Prostate gland (tissue), 2 donors: ENCODE measurements at regions not wholly inside any gene's neighbourhood (a gene's known extent, or its start where the extent isn't known, plus 50 kb on each side); places are given as distances from the start of the nearest gene placed in this dataset.

ENCODE experiments used
- DNase-seq: peaks from one replicate; pipeline ENCODE4 v3.0.0-alpha.2; 2019; ENCODE audit warnings: low spot score
- H3K27ac ChIP-seq, 2 donors: fragments of 200-600 bp; sonication (generic); 2 replicates each; pipeline ENCODE4 v1.5.1; 2017 to 2019
- H3K27me3 ChIP-seq: fragments of 200-600 bp; sonication (generic); replicated peaks from 2 replicates; pipeline ENCODE4 v1.5.1; 2019; ENCODE audit not compliant: insufficient read depth
- H3K36me3 ChIP-seq, 2 donors: fragments of 200-600 bp; sonication (generic); 1 replicate in 1 of 2; 2 replicates in 1 of 2; pipeline versions ENCODE4 v1.5.1 to v1.8.1; 2017 to 2019
- H3K4me1 ChIP-seq: fragments of 200-600 bp; sonication (generic); replicated peaks from 2 replicates; pipeline ENCODE4 v1.5.1; 2019
- H3K4me3 ChIP-seq, 2 donors: fragments of 200-600 bp; sonication (generic); 2 replicates each; pipeline ENCODE4 v1.5.1; 2017 to 2019
- H3K9me3 ChIP-seq: fragments of 200-600 bp; sonication (generic); 2 replicates; pipeline ENCODE4 v1.5.1; 2017
- POLR2A ChIP-seq: fragments of 450-650 bp; IDR thresholded peaks from one replicate; pipeline ENCODE4 v1.6.1; 2016; ENCODE audit warnings: antibody characterized with exemption, mild to moderate bottlenecking
- POLR2AphosphoS5 ChIP-seq: sonication (generic); formaldehyde crosslinking; IDR thresholded peaks from one replicate; pipeline ENCODE4 v1.6.1; 2017; ENCODE audit warnings: antibody characterized with exemption
- WGBS: methylation state at CpG from one replicate; pipeline ENCODE4 v1.1.5; 2018; 5-methylcytosine and 5-hydroxymethylcytosine counted together
- intact Hi-C: fragments of 100-400 bp; cut with DNase I; formaldehyde crosslinking; loops from one replicate; pipeline ENCODE4 v1.14.2; 2022
- TF ChIP-seq, protein P1 (sequence below), 4 experiments: fragments of 200-600 bp in 2 of 4; fragments of 450-650 bp in 2 of 4; sonication (generic) in 2 of 4; IDR thresholded peaks; 1 replicate in 3 of 4; 2 replicates in 1 of 4; pipeline ENCODE4 v1.5.1; 2016 to 2019; ENCODE audit warnings: antibody characterized with exemption in 4 of 4, mild to moderate bottlenecking in 2 of 4, moderate library complexity in 2 of 4

DNA sequence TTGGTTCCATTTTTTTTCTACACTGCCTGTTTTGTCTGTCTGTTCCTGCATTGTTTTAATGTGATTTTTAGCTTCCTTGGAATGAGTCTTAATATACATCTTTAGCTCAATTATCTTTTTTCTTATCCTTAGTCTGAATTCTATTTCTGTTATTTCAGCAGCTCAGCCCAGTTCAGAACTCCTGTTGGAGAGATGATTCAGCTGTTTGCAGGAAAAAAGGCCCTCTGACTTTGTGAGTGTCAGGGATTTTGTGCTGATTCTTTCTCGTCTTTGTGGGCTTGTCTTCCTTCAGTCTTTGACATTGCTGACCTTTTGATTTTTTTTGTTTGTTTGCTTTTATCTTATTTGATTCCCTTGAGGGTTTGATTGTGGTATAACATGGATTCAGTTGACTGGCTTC, 343.2 kb upstream of the TRAM1L1 start:
- Histone ChIP-seq H3K27me3 (no peaks in the 10 kb centered on the region), H3K9me3 (no peaks in the 10 kb centered on the region), H3K36me3 (no peaks in the 10 kb centered on the region), H3K4me1 (no peaks in the 10 kb centered on the region), H3K27ac (no peak overlapping the region), H3K4me3 (no peak overlapping the region)
- no peak for TF ChIP-seq POLR2A
- intact Hi-C loops: no loop called here
- 81% methylated on average over 1 of the region's 1 CpG for WGBS
- DNase-seq: no peak

DNA sequence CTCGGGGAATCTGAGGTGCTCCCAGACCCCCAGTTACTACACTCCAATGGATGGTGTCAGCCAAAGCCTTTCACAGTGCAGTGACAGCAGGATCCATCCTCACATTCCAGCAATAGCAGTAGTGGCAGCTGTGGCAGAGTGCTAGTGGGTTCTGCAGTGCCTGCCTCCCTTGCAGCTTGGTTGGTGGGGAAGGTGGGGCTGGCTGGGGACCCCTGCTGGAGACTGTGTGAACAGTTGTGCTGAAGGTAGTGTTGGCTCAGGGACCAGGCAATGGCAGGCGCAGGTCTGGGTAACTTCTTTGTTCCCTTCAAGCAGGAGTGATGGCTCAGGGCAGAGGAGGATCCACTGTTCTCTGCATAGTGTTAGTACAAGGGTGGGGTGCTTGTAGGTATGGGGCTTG, 343.7 kb upstream of the TRAM1L1 start:
- no peak for DNase-seq
- WGBS: 92% methylated on average over 2 of the region's 2 CpGs
- Histone ChIP-seq H3K27ac (no peak overlapping the region), H3K27me3 (no peaks in the 10 kb centered on the region), H3K4me1 (no peaks in the 10 kb centered on the region), H3K36me3 (no peaks in the 10 kb centered on the region), H3K4me3 (no peak overlapping the region), H3K9me3 (no peaks in the 10 kb centered on the region)
- TF ChIP-seq POLR2AphosphoS5 (no peak), POLR2A (no peak)
- TF ChIP-seq, protein P1, sequence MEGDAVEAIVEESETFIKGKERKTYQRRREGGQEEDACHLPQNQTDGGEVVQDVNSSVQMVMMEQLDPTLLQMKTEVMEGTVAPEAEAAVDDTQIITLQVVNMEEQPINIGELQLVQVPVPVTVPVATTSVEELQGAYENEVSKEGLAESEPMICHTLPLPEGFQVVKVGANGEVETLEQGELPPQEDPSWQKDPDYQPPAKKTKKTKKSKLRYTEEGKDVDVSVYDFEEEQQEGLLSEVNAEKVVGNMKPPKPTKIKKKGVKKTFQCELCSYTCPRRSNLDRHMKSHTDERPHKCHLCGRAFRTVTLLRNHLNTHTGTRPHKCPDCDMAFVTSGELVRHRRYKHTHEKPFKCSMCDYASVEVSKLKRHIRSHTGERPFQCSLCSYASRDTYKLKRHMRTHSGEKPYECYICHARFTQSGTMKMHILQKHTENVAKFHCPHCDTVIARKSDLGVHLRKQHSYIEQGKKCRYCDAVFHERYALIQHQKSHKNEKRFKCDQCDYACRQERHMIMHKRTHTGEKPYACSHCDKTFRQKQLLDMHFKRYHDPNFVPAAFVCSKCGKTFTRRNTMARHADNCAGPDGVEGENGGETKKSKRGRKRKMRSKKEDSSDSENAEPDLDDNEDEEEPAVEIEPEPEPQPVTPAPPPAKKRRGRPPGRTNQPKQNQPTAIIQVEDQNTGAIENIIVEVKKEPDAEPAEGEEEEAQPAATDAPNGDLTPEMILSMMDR (IDR thresholded peaks at IDR 0.05): no peak
- intact Hi-C loops: no loop called here

DNA sequence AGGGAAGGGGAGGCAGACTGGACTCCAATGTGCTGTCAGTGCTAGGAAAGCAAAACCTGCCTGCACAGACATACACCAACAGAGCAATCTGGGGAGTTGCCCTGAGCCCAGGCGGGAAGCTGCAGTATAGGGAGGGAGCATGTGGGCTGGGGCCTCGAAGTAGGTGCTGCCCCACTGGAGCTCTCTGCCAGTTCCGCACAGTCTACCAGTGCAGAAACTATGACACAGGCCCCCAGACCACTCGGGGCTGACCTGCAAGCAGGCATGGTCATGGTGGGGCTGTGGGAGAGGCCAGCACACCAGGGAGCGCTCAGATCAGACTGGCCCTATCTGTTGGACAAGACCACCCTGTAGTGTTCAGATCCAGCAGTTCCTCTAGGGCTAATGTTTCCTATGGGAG, 344.1 kb upstream of the TRAM1L1 start:
- 77% methylated on average over 5 of the region's 5 CpGs for WGBS
- Histone ChIP-seq H3K4me1 (no peaks in the 10 kb centered on the region), H3K27me3 (no peaks in the 10 kb centered on the region), H3K36me3 (no peaks in the 10 kb centered on the region), H3K4me3 (no peak overlapping the region), H3K9me3 (no peaks in the 10 kb centered on the region), H3K27ac (no peak overlapping the region)
- DNase-seq: no peak
- intact Hi-C loops: no loop called here
- TF ChIP-seq POLR2AphosphoS5 (no peak), POLR2A (no peak)
- TF ChIP-seq, protein P1 (IDR thresholded peaks at IDR 0.05): no peak

DNA sequence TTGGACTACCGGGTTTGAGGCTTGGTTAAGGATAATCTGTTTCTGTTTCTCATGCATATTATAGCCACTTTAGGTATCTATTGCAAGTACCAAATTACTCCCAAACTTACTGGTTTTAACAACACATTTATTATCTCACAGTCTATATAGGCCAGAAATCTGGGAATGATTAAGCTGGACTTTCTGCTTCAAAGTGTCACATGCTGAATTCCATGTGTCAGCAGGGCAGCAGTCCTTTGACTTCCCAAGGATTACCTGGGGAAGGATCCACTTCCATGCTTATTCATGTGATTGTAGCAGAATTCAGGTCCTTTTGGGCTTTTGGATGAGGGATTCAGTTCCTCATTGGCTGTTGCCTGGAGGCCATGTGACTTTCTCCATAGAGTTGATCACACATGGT, 349.0 kb upstream of the TRAM1L1 start:
- intact Hi-C loops: no loop called here
- TF ChIP-seq, protein P1 (IDR thresholded peaks at IDR 0.05): no peak
- TF ChIP-seq POLR2AphosphoS5 (no peak), POLR2A (no peak)

DNA sequence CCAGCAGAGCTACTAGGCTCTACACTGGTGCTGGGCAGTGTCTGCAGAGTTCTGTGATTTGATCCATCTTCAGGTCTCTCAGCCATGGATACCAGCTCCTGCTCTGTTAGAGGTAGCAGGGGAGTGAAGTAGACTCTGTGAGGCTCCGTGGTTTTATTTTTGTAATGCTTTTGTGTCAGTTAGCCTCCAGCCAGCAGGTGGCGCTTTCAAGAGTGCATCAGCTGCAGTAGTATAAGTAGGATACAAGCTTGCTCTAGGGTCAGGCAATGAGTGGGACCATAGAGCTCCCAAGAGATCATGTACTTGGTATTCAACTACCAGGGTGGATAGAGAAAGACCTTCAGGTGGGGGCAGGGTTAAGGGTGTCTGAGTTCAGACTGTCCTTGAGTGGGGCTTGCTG, 362.5 kb upstream of the TRAM1L1 start:
- Histone ChIP-seq H3K27ac (no peak overlapping the region), H3K4me1 (no peaks in the 10 kb centered on the region), H3K9me3 (no peaks in the 10 kb centered on the region), H3K27me3 (no peaks in the 10 kb centered on the region), H3K36me3 (no peaks in the 10 kb centered on the region), H3K4me3 (no peak overlapping the region)
- no peak for TF ChIP-seq POLR2AphosphoS5
- TF ChIP-seq, protein P1 (IDR thresholded peaks at IDR 0.05): no peak
- TF ChIP-seq POLR2A: no peak
- intact Hi-C loops: no loop called here
- no peak for DNase-seq
- WGBS: 92% methylated on average over 2 of the region's 2 CpGs

More for the DNA sequence above, 349.0 kb upstream of the TRAM1L1 start:
- no peaks in the 10 kb centered on the region for H3K9me3 ChIP-seq
- H3K27me3 ChIP-seq: no peaks in the 10 kb centered on the region
- WGBS: 35% methylated on average over 1 of the region's 1 CpG
- H3K4me3 ChIP-seq: no peak overlapping the region
- no peaks in the 10 kb centered on the region for H3K36me3 ChIP-seq
- H3K27ac ChIP-seq: no peak overlapping the region
- DNase-seq: no peak
- no peaks in the 10 kb centered on the region for H3K4me1 ChIP-seq
